ENCODE measurements at regions not wholly inside any gene's neighbourhood (a gene's known extent, or its start where the extent isn't known, plus 50 kb on each side); places are given as distances from the start of the nearest gene placed in this dataset.

DNA sequence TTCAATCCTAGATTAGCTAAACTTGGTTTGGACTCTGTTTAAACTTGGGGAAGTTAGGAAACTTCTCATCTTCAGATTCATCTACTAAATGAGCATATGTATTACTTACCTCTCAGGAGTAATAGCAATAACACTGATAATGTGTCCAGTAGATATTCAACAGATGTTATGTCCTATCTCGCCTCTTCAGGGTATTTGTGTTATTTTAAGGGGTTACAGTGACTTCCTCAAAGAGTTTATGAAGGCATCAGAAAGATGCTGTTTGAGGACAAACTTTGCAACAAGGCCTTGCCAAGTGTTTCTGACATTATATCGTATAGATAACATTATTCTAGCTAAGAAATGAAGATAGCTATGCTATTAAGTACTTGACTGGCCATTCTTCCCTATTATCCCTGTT, 522.3 kb downstream of the IGSF11 start (continued):
- TF ChIP-seq SUZ12 (IDR thresholded peaks at IDR 0.05; ENCODE audit: low read length) (no peak), SAP30 (IDR thresholded peaks at IDR 0.05; ENCODE audit: insufficient read depth, insufficient replicate concordance, low read length) (no peak), TAF1 (IDR thresholded peaks at IDR 0.05; ENCODE audit: low read depth, low read length) (no peak), RXRA (IDR thresholded peaks at IDR 0.05; ENCODE audit: insufficient read depth, low read depth, low read length) (no peak)
